Activated CD4-positive, CD25-positive, alpha-beta regulatory T cell treated with anti-CD3 and anti-CD28 coated beads, Interleukin-2, amount 50 U/mL, for 72 hours (primary cell): ENCODE measurements at regions not wholly inside any gene's neighbourhood (a gene's known extent, or its start where the extent isn't known, plus 50 kb on each side); places are given as distances from the start of the nearest gene placed in this dataset.

Experiments used
- DNase-seq: peaks from one replicate; pipeline ENCODE4 v3.0.0; 2021

- DNase-seq, result no peak
These were observed 316.8 kb downstream of the PIK3C3 start for GRCh38 chr18:42271647-42272414.

GRCh38 chr18:42274488-42275137 is 319.6 kb downstream of the PIK3C3 start:
- no peak for DNase-seq

- DNase-seq, result no peak
These were observed 320.1 kb downstream of the PIK3C3 start for GRCh38 chr18:42275138-42275535.

GRCh38 chr18:42275949-42276730 is 321.1 kb downstream of the PIK3C3 start:
- DNase-seq, result no peak

GRCh38 chr18:42281124-42281523 is 326.1 kb downstream of the PIK3C3 start:
- no peak for DNase-seq

GRCh38 chr18:42281851-42282250 is 326.8 kb downstream of the PIK3C3 start:
- DNase-seq, result no peak

GRCh38 chr18:42287047-42287446 is 332.0 kb downstream of the PIK3C3 start:
- no peak for DNase-seq

- DNase-seq, result no peak
These were observed 333.1 kb downstream of the PIK3C3 start for GRCh38 chr18:42288129-42288528.

- no peak for DNase-seq
These were observed 334.5 kb downstream of the PIK3C3 start for GRCh38 chr18:42289526-42289925.

GRCh38 chr18:42290318-42291307 is 335.6 kb downstream of the PIK3C3 start:
- no peak for DNase-seq

GRCh38 chr18:42292654-42293053 is 337.6 kb downstream of the PIK3C3 start:
- no peak for DNase-seq

- no peak for DNase-seq
These were observed 341.2 kb downstream of the PIK3C3 start for GRCh38 chr18:42296192-42296591.

- DNase-seq, result no peak
These were observed 341.7 kb downstream of the PIK3C3 start for GRCh38 chr18:42296723-42297122.

GRCh38 chr18:42298759-42299675 is 344.0 kb downstream of the PIK3C3 start:
- peak; percentile 56 for DNase-seq

GRCh38 chr18:42305869-42306593 is 351.0 kb downstream of the PIK3C3 start:
- no peak for DNase-seq

- no peak for DNase-seq
These were observed 351.6 kb downstream of the PIK3C3 start for GRCh38 chr18:42306594-42306980.

- DNase-seq, result no peak
These were observed 355.9 kb downstream of the PIK3C3 start for GRCh38 chr18:42310956-42311355.

- DNase-seq, result no peak
These were observed 371.7 kb downstream of the PIK3C3 start for GRCh38 chr18:42326752-42327151.

GRCh38 chr18:42328931-42329330 is 373.9 kb downstream of the PIK3C3 start:
- DNase-seq, result no peak

GRCh38 chr18:42330296-42330695 is 375.3 kb downstream of the PIK3C3 start:
- no peak for DNase-seq

- DNase-seq, result no peak
These were observed 378.5 kb downstream of the PIK3C3 start for GRCh38 chr18:42333558-42333957.
